ENCODE measurements at regions not wholly inside any gene's neighbourhood (a gene's known extent, or its start where the extent isn't known, plus 50 kb on each side); places are given as distances from the start of the nearest gene placed in this dataset.

DNA sequence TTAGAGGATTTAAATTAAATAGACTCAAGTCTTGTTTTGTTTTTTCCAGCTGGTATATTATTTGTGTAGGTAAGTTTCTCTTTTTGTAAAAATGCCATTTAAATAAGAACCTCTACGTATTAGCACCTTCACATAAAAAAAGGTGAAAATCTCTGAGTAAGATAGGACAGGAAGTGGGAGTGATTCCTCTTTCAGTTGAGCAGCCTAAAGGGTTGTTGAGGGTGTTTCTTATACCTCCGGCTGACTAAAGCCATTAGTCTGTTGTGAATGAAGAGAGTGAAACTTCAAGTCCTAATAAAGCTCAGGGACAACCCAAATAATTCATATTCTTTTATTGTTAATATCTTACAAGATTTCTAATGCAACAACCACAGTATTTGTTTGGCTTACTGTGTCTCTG is 188.7 kb downstream of the CHRM3 start:
- TF ChIP-seq, protein P1, sequence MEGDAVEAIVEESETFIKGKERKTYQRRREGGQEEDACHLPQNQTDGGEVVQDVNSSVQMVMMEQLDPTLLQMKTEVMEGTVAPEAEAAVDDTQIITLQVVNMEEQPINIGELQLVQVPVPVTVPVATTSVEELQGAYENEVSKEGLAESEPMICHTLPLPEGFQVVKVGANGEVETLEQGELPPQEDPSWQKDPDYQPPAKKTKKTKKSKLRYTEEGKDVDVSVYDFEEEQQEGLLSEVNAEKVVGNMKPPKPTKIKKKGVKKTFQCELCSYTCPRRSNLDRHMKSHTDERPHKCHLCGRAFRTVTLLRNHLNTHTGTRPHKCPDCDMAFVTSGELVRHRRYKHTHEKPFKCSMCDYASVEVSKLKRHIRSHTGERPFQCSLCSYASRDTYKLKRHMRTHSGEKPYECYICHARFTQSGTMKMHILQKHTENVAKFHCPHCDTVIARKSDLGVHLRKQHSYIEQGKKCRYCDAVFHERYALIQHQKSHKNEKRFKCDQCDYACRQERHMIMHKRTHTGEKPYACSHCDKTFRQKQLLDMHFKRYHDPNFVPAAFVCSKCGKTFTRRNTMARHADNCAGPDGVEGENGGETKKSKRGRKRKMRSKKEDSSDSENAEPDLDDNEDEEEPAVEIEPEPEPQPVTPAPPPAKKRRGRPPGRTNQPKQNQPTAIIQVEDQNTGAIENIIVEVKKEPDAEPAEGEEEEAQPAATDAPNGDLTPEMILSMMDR (IDR thresholded peaks at IDR 0.05; ENCODE audit: control extremely low read depth, extremely low read depth, low read depth, missing control alignments), result no peak
- ChIA-PET POLR2A (no interaction called here), CTCF (interaction anchor here (1.6 kb wide), 1 partner anchor 9 kb away, joined by 6 read pairs; no protein-coding TSS in a partner anchor)
- no peak for DNase-seq (ENCODE audit: extremely low spot score)

DNA sequence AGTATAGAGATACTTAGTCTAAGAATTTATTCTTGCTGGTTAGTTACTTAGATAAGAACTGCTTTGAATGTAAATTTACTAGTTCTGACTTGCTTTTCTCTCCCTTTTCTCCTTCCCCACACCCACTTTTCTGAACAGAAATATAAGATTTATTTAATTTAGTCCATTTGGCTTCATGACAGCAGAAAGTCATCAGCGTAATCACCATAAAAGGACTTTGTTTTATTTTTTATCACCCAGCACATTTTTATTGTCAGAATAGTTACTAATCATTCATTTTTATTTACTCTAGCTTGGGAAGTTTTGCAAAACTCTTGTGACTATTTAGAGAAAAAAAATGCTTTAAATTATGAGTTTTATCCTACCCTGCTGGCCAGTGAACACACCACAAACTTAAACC is 197.2 kb downstream of the CHRM3 start:
- ChIA-PET CTCF (no interaction called here), POLR2A (no interaction called here)
- TF ChIP-seq, protein P1 (IDR thresholded peaks at IDR 0.05; ENCODE audit: control extremely low read depth, extremely low read depth, low read depth, missing control alignments), result no peak
- no peak for DNase-seq (ENCODE audit: extremely low spot score)

DNA sequence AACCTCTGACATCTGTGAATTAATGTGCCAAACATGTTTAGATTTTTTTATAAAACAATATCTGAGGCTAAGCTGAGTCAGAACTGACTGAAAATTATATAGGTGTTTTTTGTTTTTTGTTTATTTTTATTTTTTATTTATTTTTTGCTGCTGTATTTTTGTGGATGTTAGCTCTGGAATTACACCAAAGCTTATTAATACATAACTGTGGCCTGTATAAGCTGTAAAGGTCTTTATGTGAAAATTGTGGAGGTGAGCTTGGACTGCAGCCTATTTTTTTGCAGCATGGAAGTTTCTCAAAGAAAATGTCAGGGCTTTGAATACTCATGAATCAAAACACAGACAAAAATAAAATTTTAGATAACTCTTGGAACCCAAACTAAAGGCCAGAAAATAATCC is 199.8 kb downstream of the CHRM3 start:
- DNase-seq (ENCODE audit: extremely low spot score), result no peak
- POLR2A ChIA-PET, result no interaction called here
- TF ChIP-seq, protein P1 (IDR thresholded peaks at IDR 0.05; ENCODE audit: control extremely low read depth, extremely low read depth, low read depth, missing control alignments), result no peak
- CTCF ChIA-PET, result no interaction called here

DNA sequence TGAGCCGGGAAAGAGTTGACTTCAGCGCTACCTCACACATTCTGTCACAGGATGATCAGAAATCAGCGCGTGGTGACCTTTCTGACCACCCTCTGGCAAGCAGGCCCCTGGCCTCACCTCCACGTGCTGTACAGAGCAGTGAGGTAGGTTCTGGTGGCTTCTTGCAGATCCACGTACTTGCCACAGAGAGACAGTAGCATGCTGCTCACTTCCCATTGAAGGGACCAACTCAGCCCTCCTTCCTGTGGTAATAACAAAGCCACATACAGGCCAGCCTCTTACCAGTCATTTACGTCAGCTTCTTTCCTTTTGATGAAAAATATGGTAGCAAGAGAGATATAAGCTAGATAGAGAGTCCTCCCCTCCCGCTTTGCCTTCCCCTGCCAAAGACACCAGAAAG is 200.7 kb downstream of the CHRM3 start:
- TF ChIP-seq, protein P1 (IDR thresholded peaks at IDR 0.05; ENCODE audit: control extremely low read depth, extremely low read depth, low read depth, missing control alignments), result no peak
- CTCF ChIA-PET, result interaction anchor here (1.2 kb wide), 1 partner anchor 17 kb away, joined by 5 read pairs; no protein-coding TSS in a partner anchor
- DNase-seq (ENCODE audit: extremely low spot score), result no peak
- POLR2A ChIA-PET, result no interaction called here

DNA sequence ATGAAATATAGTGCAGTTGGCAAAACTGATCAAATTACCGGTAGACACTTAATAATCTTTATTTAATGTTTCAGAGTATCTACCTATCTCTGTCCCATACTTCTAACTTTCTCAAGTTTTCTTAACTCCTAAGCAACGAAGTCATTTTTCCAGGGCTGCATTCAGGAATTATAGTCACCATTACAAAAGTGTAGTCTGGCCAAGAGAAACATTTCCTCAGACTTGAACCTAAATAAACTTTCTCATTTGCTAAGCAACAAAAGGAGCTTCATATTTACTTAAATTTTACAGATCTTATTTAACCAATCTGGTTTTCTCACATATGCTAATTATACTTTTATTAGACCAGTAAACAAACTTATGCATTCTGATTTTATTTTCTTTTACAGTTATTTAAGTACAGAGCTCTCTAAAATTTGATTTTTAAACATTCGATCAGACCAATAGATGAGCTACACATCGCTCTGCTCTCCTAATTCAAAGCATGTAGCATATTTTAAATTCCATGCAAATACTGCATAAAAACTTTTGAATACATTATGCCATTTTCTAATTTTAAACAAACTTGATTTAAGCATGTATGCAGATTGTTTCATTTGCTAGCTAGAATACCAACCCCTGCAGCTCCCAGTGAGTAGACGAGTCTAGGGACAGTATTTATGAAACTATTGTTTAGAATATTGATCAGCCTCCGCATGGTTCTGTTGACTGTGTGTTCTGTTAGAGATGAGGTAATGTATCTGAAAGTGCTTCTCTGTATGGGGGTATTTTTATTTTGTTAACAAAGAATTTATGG is 201.4 kb downstream of the CHRM3 start:
- ChIA-PET POLR2A (no interaction called here), CTCF (interaction anchor here (1.2 kb wide), 1 partner anchor 17 kb away, joined by 5 read pairs; no protein-coding TSS in a partner anchor)
- DNase-seq (ENCODE audit: extremely low spot score), result no peak
- TF ChIP-seq, protein P1 (IDR thresholded peaks at IDR 0.05; ENCODE audit: control extremely low read depth, extremely low read depth, low read depth, missing control alignments), result no peak

DNA sequence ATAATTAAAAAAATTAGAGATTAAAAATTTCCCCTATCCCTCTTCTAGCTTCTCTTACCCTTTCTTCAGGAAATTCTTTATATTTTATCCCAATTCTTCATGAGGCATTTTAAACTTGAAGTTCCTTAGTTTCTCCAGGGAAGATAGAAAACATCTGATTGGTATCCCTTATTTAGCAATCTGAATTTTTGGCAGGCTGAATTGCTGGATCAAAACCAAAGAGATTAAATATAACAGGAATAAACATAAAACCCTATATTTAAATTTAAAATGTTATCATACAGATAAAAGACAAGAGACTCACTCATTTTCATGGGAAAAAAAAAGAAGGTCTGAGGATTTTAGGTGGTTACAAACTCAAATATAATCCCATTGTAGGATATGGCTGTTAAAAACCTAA is 204.2 kb downstream of the CHRM3 start:
- ChIA-PET POLR2A (no interaction called here), CTCF (no interaction called here)
- no peak for DNase-seq (ENCODE audit: extremely low spot score)
- TF ChIP-seq, protein P1 (IDR thresholded peaks at IDR 0.05; ENCODE audit: control extremely low read depth, extremely low read depth, low read depth, missing control alignments), result no peak

All from GM10248 (cell line).